Erythroblast (primary cell): ENCODE measurements at regions not wholly inside any gene's neighbourhood (a gene's known extent, or its start where the extent isn't known, plus 50 kb on each side); places are given as distances from the start of the nearest gene placed in this dataset.

Experiments used
- GATA1 ChIP-seq: IDR thresholded peaks from 2 replicates; pipeline ENCODE4 v1.6.1; 2011; ENCODE audit warnings: low read depth, mild to moderate bottlenecking, control low read depth, low read length, moderate library complexity
- POLR2A ChIP-seq: IDR thresholded peaks from 2 replicates; pipeline ENCODE4 v1.6.1; 2011; ENCODE audit warnings: mild to moderate bottlenecking, low read length

DNA sequence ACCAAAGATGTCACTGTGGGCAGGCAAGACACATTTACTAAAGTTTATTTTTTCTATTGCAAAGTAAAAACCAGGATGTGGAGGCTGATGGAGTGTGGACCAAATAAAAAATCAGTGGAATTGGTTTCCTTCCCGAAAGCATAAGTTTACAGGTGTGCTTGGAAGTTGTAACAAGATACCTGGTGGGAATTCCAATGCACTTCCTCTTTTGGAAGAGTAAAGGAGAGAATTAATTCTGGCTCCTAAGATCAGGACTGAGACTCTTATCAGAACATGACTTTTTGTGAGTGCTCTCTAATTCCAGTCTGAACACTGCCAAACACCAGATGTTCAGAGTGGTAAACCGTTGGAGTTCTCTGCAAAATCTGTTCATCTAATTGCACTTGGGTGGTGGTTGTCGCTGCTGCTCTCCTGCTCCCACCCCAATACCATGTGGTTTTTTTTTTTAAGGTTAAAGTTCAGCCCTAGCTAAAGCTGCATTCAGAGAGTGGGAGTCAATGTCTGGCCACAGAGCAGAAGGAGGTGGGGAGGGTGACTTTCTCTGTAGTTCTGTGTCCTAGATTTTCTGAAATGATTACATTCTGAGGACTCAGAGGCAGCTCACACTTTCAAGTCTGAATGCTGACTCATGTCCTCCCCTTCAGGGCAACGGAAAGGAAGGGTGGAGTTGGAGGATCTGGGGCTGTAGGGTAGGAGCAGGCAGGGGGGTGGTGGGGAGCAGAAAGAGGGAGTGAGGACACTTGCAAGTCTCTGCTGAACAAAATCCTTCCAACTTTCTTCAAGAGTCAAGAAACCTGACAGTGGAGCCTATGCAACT lies 275.8 kb upstream of the PRDM1 start:
- TF ChIP-seq POLR2A (no peak), GATA1 (peak; percentile 40)
